K562 (cell line): ENCODE measurements at regions not wholly inside any gene's neighbourhood (a gene's known extent, or its start where the extent isn't known, plus 50 kb on each side); places are given as distances from the start of the nearest gene placed in this dataset.

Experiments used
- ATAC-seq: fragments of 200-7000 bp; cut with Tn5 transposase; 3 replicates; pipeline ENCODE4 v1.9.1; 2020; ENCODE audit warnings: moderate library complexity
- BruUV-seq: library from RNA; stranded (reverse); fragments of 400-500 nt; replicated peaks from 2 replicates; lab custom pipeline; 2021; lab: Mats Ljungman, UMichigan
- CTCF ChIA-PET: fragments of 300-600 bp; formaldehyde crosslinking; extraction: SDS; loops from one replicate; lab custom pipeline; 2021; ENCODE audit warnings: low intra/inter-chr PET ratio; lab: Yijun Ruan, JAX
- POLR2A ChIA-PET: fragments of 300-600, 350-650 bp; sonication (Branson Sonifier 250); formaldehyde crosslinking; extraction: SDS; loops from one replicate; lab custom pipeline; 2021; ENCODE audit warnings: antibody characterized with exemption, inconsistent platforms; lab: Yijun Ruan, JAX
- DNase-seq, 4 experiments: peaks; one replicate each; pipeline versions ENCODE4 v3.0.0 to v3.0.0-alpha.2; 2011 to 2018; ENCODE audit warnings: low spot score in 3 of 4, mixed read lengths in 3 of 4; ENCODE audit errors: extremely low read depth in 1 of 4
- FAIRE-seq: peaks from 2 replicates; lab custom pipeline; 2011; peaks lifted over from hg19 to GRCh38; lab: Jason Lieb, UNC
- H2AFZ ChIP-seq: 2 replicates; pipeline ENCODE4 v1.6.0; 2011; ENCODE audit warnings: low read depth, low read length, control low read depth, inconsistent platforms
- H3K27ac ChIP-seq: fragments of 200-600 bp; 3 replicates; pipeline ENCODE4 v1.8.0; 2011; ENCODE audit warnings: low read depth, mild to moderate bottlenecking, control low read depth, inconsistent platforms, low read length, moderate library complexity, mixed read lengths; ENCODE audit errors: extremely low read depth
- H3K27me3 ChIP-seq, 2 experiments: fragments of 300-600 bp in 1 of 2; 2 replicates in 1 of 2; 3 replicates in 1 of 2; pipeline versions ENCODE4 v1.6.0 to v1.8.0; 2011; ENCODE audit warnings: inconsistent platforms in 2 of 2, low read length in 2 of 2, mild to moderate bottlenecking in 1 of 2, mixed read lengths in 1 of 2, moderate library complexity in 1 of 2; ENCODE audit not compliant: control insufficient read depth in 2 of 2, insufficient read depth in 2 of 2
- H3K36me3 ChIP-seq: fragments of 300-600 bp; 3 replicates; pipeline ENCODE4 v1.8.0; 2011; ENCODE audit warnings: mild to moderate bottlenecking, low read length, inconsistent platforms; ENCODE audit not compliant: control insufficient read depth, insufficient read depth
- H3K4me1 ChIP-seq, 2 experiments: fragments of 200-600 bp in 1 of 2; replicated peaks in 1 of 2; 2 replicates in 1 of 2; 3 replicates in 1 of 2; pipeline versions ENCODE4 v1.5.1 to v1.8.0; 2011; ENCODE audit warnings: inconsistent platforms in 2 of 2, low read length in 2 of 2, mild to moderate bottlenecking in 1 of 2, mixed read lengths in 1 of 2, moderate library complexity in 1 of 2; ENCODE audit not compliant: control insufficient read depth in 2 of 2, insufficient read depth in 2 of 2
- H3K4me2 ChIP-seq: 2 replicates; pipeline ENCODE4 v1.6.1; 2011; ENCODE audit warnings: low read length, control low read depth, inconsistent platforms, mixed read lengths; ENCODE audit not compliant: insufficient read depth
- H3K4me3 ChIP-seq: fragments of 200-600 bp; sonication (generic), shearing (Covaris generic); 2 replicates; pipeline ENCODE4 v1.5.1; 2016; ENCODE audit warnings: control low read depth, inconsistent platforms
- H3K79me2 ChIP-seq: fragments of 200-600 bp; 3 replicates; pipeline ENCODE4 v1.8.0; 2011; ENCODE audit warnings: low read length, inconsistent platforms; ENCODE audit not compliant: control insufficient read depth, insufficient read depth
- H3K9ac ChIP-seq, 2 experiments: 2 replicates each; pipeline versions ENCODE4 v1.6.0 to v1.6.1; 2011; ENCODE audit warnings: low read depth in 2 of 2, low read length in 2 of 2, control low read depth in 1 of 2, inconsistent platforms in 1 of 2, mild to moderate bottlenecking in 1 of 2, mixed read lengths in 1 of 2; ENCODE audit not compliant: insufficient read depth in 1 of 2
- H3K9me1 ChIP-seq: one replicate; pipeline ENCODE4 v1.6.0; 2011; ENCODE audit warnings: inconsistent platforms, mild to moderate bottlenecking, low read length, moderate library complexity; ENCODE audit not compliant: control insufficient read depth, insufficient read depth
- H3K9me3 ChIP-seq: replicated peaks from 2 replicates; pipeline ENCODE4 v1.5.1; 2011; ENCODE audit warnings: low read depth, low read length, inconsistent platforms; ENCODE audit not compliant: control insufficient read depth, insufficient read depth
- H4K20me1 ChIP-seq: replicated peaks from 2 replicates; pipeline ENCODE4 v1.6.1; 2011; ENCODE audit warnings: low read length, inconsistent platforms, mixed read lengths; ENCODE audit not compliant: control insufficient read depth, insufficient read depth
- BRF2 ChIP-seq: IDR thresholded peaks from 3 replicates; pipeline ENCODE4 v1.6.1; 2011; ENCODE audit warnings: borderline replicate concordance, mild to moderate bottlenecking; ENCODE audit not compliant: insufficient read length, insufficient read depth
- EHMT2 ChIP-seq: fragments of 450-650 bp; IDR thresholded peaks from 2 replicates; pipeline ENCODE4 v1.6.1; 2018; ENCODE audit warnings: antibody characterized with exemption
- HCFC1 ChIP-seq: IDR thresholded peaks from 2 replicates; pipeline ENCODE4 v1.6.1; 2012; ENCODE audit warnings: low read depth, low read length, improper control_type of control experiment
- HDAC6 ChIP-seq: IDR thresholded peaks from 2 replicates; pipeline ENCODE4 v1.6.1; 2012; ENCODE audit warnings: low read depth, mild to moderate bottlenecking, control low read depth, inconsistent platforms, low read length, moderate library complexity
- HNRNPUL1 ChIP-seq: fragments of 200-400 bp; formaldehyde crosslinking; IDR thresholded peaks from 2 replicates; pipeline ENCODE4 v1.6.1; 2017; ENCODE audit warnings: low read length
- LEF1 ChIP-seq: fragments of 450-650 bp; IDR thresholded peaks from 2 replicates; pipeline ENCODE4 v1.6.1; 2016; ENCODE audit warnings: mild to moderate bottlenecking
- NR0B1 ChIP-seq: fragments of 450-650 bp; IDR thresholded peaks from one replicate; pipeline ENCODE4 v1.6.1; 2018; ENCODE audit warnings: mild to moderate bottlenecking, moderate library complexity; ENCODE audit not compliant: partially characterized antibody
- PBX2 ChIP-seq, 2 experiments: IDR thresholded peaks in 1 of 2; conservative IDR thresholded peaks in 1 of 2; 2 replicates each; pipeline ENCODE4 v1.6.1; 2016; ENCODE audit warnings: low read depth in 2 of 2, mild to moderate bottlenecking in 1 of 2, missing compliant biosample characterization in 1 of 2, missing genetic modification characterization in 1 of 2, moderate library complexity in 1 of 2
- RCOR1 ChIP-seq, 2 experiments: IDR thresholded peaks; 2 replicates each; pipeline ENCODE4 v1.6.1; 2012; ENCODE audit warnings: low read depth in 2 of 2, low read length in 2 of 2, borderline replicate concordance in 1 of 2, improper control_type of control experiment in 1 of 2
- SIN3B ChIP-seq: fragments of 450-650 bp; IDR thresholded peaks from 2 replicates; pipeline ENCODE4 v1.6.1; 2017; ENCODE audit warnings: low read depth, mild to moderate bottlenecking, moderate library complexity
- ZNF57 ChIP-seq: fragments of 450-650 bp; formaldehyde crosslinking; IDR thresholded peaks from 2 replicates; pipeline ENCODE4 v1.4.0; 2020; ENCODE audit warnings: mild to moderate bottlenecking, moderate library complexity
- WGBS: fragments of 100-300 bp; shearing (Covaris generic); methylation state at CpG from one replicate; pipeline ENCODE4 v1.1.6; 2016; ENCODE audit warnings: low coverage, mixed read lengths; ENCODE audit not compliant: insufficient coverage; ENCODE audit errors: missing lambda C conversion rate; 5-methylcytosine and 5-hydroxymethylcytosine counted together
- in situ Hi-C: fragments of 300-500 bp; cut with MboI; formaldehyde crosslinking; loops from 4 replicates; pipeline ENCODE4 v1.15.0; 2018; ENCODE audit warnings: inconsistent platforms, mixed read lengths
- intact Hi-C: fragments of 100-400 bp; cut with micrococcal nuclease; formaldehyde crosslinking; loops from 2 replicates; pipeline ENCODE4 v1.14.2; 2022

- H3K27ac ChIP-seq, result no peak overlapping the region
- H3K79me2 ChIP-seq, result no peaks in the 10 kb centered on the region
- no peak overlapping the region for H3K4me3 ChIP-seq
- H3K27me3 ChIP-seq, result peaks cover 7 to 44% of the 10 kb centered on the region in 2 experiments; a peak in 4 of 5 replicates
- H2AFZ ChIP-seq, result no peak overlapping the region
- ATAC-seq, result no peak
- no peaks in the 10 kb centered on the region for H3K4me1 ChIP-seq
- DNase-seq, result no peak
- ChIA-PET POLR2A (no interaction called here), CTCF (no interaction called here)
- H3K9me3 ChIP-seq, result no peaks in the 10 kb centered on the region
- no peak for FAIRE-seq
- H3K9me1 ChIP-seq, result no peaks in the 10 kb centered on the region
- 0% methylated on average over 6 of the region's 6 CpGs for WGBS
- H4K20me1 ChIP-seq, result no peaks in the 10 kb centered on the region; the same call in 1 of the 2 replicates
- intact Hi-C loops, result no loop called here
- TF ChIP-seq HNRNPUL1 (no peak), BRF2 (no peak), HDAC6 (no peak), RCOR1 (IDR thresholded peaks at IDR 0.05; ENCODE audit: borderline replicate concordance in 1 of 2, low read depth in 2 of 2, low read length in 2 of 2) (no peak), PBX2 (CRISPR knock-in tag; IDR thresholded peaks at IDR 0.05; ENCODE audit: low read depth) (no peak), PBX2 (tag; conservative IDR thresholded peaks at IDR 0.05; ENCODE audit: low read depth) (no peak), SIN3B (no peak), HCFC1 (no peak), NR0B1 (no peak), ZNF57 (CRISPR knock-in tag) (no peak), LEF1 (no peak), EHMT2 (no peak)
- in situ Hi-C loops, result no loop called here
- BruUV-seq, result no TSS peak
- no peak overlapping the region for H3K4me2 ChIP-seq
- no peaks in the 10 kb centered on the region for H3K36me3 ChIP-seq
- no peak overlapping the region for H3K9ac ChIP-seq
Measured at GRCh38 chr16:86765389-86766026, 187.2 kb downstream of the FOXL1 start.
